ENCODE measurements at regions not wholly inside any gene's neighbourhood (a gene's known extent, or its start where the extent isn't known, plus 50 kb on each side); places are given as distances from the start of the nearest gene placed in this dataset.

DNA sequence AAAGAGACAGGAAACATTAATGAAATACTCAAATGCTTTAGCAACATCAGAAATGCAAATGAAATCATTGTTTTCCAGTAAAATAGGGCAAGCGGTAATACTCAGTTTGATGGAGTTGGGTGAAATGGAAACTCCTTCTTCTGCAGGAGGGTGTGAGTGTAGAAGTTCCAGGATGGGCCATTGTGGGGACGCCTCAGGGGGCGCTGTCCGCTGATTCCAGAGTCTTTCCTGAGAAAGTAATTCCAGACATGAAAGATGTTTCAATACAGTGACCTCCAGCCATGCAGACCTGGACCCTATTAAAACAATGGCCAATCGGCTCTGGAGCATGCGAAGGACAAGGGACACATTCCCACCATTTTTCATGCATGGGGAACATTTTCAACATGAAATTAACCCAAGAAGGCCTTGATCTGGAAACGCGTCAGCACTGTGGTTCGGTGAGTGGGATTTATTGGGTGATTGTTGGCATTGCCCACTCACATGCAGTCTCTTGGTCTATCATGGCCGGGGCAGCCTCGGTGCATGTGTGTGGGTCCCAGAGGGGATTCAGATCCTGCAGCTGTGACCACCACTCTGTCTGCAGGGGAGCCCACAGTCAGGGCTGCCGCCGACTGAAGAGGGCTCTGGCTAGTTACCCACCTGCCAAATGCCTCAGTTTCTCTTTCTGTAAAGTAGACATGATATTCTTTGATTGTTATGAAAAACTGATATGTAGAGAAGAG is 132.6 kb upstream of the IRX4 start:
- no peak for DNase-seq

DNA sequence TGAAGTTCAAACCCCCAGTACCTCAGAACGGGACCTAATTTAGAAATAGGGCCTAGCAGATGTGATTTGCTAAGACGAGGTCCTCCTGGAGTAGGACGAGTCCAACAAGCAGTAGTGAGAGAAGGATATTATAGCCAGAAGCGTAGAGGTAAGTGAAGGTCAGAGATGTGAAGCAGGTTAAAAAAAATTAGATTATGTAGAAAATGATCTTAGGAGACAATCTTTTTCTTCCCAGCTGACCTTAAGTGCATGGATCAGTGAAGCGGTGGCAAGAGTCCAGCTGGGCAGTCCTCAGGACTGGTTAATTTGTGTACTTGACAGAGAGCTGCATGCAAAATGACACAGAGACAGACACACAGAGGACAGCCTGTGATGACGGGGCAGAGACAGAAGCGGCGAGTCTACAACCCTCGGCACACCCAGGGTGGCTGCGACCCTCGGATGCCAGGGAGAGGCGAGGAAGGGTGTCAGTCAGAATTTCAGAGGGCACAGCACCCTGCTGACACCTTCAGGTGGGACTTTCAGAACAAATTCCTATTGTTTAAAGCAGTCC is 131.4 kb upstream of the IRX4 start:
- DNase-seq, result no peak

DNA sequence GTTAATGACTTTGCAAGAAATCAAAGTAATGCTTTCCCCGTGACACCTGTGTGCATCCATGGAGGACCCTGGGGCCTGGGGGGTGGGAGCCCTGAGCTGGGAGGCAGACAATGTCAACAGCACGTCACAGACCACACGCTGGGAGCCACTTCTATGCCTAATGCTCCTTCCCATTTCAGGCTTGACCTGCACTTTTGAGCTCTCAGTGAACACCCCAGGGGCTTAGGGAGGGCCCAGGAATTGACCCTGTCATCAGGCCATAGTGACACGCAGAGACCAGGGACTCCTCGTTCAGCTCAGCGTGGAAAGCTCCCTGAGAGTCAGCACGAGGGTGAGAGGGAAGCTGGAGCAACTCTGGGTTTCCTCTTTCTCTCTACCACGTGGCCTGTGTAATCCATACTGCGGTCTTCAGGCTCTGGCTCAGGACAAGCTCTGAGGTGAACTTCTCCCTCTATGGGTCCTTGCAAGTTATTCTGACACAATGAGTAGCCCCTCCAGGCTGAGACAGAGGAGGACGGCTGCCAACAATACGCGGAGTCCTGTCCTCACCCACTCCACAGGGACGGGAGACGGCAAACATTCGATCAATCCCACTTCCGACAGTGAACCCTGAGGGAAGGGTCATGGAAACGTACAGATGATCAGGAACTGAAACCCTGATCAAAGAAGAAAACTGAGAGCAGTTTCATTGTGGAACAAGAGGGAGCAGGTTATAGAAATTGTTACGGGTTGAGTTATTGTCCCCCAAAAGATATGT is 130.8 kb upstream of the IRX4 start:
- no peak for DNase-seq

DNA sequence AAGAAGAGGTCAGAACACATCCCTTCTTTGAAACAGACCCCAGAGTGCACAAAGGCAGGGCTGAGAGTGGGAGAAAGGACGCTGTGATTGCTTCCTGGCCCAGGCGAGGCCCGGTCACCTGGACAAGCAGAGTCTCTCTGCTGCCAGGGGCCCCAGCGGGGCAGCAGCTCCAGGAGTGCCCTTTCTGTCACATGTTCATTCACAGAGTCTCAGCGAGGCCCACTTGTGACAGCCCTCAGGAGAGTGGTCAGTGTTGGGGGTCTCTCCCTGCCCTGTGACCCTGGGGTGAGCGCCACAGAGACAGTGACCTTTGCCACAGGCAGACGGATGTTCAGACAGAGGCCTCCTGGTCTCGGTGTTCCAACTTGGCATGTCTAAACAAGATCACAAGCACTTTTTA is 130.2 kb upstream of the IRX4 start:
- no peak for DNase-seq

DNA sequence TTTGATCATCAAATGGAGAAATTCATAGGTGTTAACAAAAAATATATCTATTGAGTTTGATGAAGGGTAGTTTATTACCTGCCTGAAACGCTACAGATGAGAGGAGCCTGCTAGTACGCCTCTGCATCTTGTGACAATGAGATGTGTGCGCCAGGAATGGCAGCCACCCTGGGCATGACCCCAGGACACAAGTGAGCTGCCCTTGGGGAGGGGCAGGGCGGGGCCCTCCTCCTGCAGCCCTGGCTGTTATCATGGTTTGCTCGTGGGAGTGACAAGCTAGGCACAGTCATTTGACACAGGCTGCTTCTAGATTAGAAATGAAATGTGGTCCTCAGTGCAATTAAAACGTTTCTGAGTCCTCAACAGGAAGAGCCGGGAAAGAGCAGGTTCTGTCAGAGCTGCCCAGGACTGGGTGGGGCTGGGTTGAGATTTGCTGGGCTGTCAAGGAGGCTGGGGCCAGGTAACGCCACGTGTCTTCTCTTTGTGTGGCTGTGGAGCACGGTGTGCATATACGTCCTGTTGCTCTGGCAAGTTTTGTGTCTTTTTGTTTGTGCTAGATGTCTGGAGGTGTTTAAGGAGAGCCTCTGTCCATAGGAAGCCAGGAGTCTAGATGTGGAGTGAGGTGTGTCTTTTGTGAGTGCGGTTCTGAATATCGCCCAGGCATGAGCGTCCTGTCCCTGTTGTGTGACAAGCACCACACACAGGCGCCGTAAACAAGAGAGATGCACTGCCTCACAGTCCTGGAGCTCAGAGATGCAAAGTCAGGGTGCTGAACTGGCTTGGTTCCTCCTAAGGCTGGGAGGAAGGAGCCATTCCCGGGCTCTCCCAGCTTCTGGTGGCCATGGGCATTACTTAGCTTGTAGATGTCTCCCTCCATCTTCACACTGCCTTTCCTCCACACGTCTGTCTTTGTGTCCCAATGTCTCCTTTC is 129.0 kb upstream of the IRX4 start:
- DNase-seq, result no peak

DNA sequence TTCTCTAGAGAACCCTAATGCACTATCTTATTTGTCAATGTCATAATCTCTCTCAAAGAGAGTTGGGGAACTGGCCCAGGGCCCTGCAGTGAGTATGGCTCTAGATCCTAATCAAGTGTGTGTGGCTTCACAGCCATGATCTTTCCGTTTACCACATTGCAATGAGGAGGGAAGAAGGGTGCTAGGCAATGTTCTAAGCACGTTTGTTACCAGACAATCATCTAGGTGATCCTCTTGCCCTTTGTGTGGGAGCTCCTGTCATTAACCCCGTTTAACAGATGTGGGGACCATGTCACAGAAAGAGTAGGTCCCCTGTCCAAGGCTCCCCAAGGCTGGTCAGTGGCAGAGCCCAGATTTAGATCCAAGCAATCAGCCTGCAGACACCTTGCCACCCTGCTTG is 128.2 kb upstream of the IRX4 start:
- DNase-seq, result no peak

DNA sequence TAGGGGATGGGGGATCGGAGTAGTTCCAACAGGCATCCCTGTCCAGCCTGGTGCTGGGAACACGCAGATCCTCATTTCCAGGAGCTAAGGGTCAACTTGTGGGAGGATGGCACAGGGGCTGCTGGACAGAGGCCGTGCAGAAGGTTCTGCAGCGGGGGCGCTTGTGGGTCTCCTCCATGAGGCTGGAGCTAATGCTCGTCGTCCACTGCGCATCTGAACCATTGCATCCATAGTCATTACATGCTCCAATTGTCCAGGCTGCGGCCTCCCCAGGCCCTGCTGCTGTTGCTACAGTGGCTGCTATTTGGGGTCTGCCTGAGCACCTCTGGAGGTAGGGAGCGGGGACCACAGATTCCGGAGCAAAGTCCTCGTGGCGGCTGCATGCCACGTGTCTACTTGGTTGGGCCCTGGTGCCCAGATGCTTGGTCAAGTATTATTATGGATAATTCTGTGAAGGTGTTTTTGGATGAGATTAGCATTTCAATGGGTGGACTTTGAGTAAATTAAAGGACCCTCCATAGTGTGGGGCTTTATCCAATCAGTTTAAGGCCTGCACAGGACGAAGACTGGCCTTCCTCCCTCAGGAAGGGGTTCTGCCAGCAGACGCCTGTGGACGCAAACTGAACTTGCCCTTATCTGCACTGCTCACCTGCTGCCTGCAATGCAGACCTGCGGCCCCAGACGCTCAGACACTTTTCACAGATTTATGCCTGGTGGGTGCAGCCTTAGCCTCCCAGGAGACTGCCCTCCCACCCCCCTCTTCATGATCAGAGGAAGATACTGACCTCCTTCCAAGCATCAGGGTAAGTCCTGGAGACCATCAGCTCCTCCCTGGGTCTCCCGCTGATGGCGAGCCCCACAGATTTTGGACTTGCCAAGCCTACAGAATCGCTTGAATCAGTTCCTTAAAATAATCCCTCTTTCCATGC is 127.5 kb upstream of the IRX4 start:
- no peak for DNase-seq

DNA sequence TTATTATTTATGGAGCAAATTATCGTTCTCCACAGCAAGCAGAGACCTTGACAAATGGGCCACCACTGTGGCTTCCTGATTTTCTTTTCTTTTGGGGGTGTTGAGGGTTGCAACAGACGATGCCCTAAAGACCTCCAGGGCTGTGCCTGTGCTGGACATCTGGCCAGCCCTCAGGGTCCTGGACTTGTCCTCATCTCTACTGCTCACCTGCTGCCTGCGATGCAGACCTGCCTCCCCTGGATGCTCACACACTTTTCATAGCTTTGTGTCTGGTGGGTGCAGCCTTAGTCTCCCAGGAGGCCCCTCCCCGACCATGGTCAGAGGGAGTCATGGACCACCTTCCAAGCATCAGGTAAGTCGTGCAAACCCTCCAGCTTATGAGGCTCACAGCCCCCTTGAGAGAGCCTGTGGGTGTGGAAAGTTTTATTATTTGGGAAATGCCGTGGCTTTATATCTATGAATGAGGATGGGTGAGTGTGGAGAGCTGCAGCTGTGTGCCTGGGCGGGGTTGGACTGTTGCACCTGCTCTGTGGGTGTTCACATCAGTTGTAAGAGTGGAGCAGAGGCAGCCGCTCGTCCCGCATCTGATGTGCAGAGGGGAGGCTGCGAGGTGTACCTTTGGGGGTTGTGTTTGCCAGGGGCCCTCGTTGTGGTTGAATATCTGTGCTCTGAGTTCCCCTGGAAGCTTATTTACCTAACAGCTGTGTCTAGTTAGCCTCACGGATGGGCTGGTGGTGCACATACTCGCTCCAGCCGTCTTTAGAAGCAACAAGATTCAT is 126.3 kb upstream of the IRX4 start:
- DNase-seq, result no peak

DNA sequence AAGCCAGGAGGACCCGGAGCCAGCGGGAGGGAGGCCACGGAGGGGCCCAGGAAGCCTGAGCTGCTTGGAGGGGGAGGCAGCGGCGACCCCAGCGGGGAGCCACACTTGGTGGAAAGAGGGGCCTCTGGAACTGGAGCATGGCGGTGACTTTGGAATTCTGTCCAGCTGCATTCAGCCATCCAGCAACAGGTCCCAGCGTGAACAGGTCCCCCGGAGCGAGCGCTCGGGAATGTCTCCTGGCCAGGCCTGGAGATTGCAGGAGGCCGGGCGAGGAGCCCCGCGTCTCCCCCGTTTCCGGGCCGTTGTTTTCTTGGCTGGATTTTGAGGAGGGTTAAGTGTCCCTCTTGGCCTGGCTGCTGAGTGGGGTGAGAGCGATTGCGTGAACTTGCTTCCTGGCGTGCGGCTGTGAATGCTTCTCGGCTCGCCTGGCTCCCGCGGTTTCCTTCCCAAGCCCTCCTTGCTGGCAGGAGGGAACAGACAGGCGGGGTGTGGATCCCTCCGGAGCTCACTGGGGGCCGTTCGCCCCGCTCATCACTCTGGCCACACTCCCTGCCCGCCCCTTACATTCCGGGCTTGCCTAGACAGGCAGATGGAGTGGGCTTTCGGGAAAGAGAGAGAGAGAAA is 125.3 kb upstream of the IRX4 start:
- no peak for DNase-seq

DNA sequence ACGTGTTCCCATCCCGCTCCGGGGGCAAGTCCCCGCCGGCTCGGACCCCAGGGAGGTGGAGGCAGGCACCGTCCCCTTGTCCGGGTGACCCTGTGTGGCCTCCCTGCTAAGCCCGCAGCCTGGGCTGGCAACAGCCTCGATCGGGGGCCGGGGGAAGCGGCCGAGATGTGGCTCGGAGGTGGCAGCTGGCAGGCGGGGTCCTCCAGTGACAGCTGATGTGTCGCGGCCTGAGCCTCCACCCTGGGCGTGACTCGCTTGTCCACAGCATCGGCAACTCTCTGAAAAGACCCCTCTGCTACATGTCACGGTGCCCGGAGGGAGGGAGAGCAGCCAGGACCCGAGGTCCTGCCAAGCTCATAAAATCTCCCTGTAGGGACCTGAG is 124.8 kb upstream of the IRX4 start:
- DNase-seq, result no peak

DNA sequence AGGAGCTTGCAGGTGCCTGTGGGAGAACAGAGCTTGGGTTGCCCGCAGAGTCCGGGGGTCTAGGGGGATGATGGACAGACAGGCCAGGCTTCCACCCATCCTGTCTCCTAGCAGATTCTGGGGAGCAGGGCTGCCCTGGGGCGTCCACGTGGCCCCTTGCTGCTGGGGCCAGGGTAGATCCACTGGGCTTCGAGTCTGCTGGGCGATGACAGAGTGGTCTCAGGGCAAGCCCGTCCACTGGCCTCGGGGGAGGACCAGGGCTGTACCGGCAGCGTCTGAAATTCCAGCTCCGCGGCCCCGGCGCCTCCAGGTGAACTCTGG is 124.2 kb upstream of the IRX4 start:
- DNase-seq, result no peak

DNA sequence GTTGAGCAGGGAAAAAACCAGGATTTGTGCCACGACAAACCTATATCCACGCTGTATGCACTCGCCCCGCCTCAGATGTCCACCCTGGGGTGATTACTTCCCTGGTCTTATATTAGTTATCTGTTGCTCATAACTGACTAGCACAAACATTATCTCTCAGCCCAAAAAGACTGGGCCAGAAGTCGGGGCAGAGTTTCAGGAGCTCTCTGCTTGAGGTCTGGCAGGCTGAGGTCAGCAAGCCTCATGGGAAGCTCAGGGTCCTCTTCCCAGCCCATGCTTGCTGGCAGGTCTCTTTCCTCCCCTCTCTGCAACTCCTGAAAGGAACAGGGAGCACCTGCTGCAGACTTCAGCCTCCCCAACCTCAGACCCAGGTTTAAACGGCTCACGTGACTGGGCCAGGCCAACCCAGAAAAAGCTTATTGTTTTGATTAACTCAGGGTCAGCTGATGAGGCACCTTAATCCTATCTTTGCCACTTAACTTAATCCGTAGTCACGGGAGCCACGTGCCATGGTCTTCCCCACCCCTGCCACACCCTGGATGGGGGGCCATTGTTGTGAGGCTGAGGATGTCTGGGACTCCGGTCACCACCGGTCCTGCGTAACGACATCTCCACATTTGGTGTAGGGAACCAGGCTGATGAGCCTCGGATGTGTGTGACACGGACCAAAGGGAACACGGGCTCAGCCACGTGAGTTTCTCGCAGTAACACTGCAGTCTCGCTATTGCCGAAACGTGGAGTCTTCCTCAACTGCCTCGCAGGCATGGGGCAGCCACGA is 123.7 kb upstream of the IRX4 start:
- DNase-seq, result no peak

DNA sequence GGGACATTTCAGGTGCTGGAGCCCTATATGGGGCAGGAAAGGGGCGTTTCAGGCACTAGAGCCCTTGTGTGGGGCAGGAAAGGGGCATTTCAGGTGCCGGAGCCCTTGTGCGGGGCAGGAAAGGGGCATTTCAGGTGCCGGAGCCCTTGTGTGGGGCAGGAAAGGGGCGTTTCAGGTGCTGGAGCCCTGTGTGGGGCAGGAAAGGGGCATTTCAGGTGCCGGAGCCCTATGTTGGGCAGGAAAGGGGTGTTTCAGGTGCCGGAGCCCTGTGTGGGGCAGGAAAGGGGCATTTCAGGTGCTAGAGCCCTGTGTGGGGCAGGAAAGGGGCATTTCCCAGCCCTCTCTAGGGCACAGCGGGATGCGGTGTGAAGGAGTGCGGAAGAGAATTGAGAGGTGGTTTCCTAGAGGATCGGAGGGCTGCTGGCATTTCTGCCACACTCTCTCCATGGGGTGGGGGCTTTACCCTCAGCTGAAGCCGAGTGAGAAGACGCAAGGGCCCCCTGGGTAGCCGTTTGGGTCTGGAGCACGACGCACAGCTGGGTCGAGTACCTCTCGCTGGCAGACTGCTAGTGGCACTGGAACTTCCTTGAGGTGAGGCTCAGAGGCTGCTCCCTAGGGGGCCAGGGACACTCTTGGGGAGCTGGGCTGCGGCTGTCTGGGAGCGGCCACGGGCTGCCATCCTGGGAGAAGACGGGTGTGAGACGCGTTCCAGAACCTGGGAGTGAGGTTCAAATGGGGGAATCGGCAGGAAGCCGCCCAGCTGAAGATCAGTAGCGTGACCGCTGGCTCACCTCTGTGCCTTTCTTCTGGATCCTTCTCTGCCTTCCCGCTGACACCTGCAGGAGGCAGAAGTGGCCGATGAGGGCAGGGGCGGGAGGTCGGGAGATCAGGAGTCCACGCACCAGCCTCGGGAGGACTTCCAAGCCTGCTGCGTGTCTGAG is 122.6 kb upstream of the IRX4 start:
- no peak for DNase-seq

DNA sequence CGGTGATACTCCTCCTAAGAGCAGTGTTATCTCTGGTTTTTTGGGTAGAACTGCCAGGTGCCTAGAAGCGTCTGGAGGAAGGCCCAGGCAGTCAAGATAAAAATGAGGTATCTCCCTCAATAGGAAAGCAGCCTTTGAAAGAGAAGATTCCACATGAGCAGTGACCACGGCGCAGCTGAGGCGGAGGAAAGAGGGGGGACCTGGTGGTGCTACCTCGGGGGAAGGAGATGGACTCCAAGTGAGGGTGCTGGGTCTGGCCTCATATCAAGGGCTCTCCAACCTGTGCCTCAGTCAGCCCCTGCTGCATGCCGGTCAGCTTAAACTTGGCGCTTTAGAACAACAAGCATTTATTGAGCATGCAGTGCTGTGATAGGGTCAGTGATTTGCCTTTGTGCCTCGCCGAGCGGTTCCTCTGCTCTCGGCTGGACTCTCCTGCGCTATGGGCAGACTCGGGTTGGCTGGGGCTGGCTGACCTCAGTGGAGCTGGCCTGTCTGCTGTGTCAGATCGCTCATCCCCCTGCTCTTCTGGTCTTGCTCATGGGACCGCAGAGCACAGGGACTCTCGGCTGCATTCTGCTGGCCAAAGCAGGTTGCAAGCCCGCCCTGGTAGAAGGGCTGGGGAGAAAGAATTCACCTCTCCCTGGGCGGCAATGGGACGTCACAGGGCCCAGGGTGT is 121.1 kb upstream of the IRX4 start:
- no peak for DNase-seq

DNA sequence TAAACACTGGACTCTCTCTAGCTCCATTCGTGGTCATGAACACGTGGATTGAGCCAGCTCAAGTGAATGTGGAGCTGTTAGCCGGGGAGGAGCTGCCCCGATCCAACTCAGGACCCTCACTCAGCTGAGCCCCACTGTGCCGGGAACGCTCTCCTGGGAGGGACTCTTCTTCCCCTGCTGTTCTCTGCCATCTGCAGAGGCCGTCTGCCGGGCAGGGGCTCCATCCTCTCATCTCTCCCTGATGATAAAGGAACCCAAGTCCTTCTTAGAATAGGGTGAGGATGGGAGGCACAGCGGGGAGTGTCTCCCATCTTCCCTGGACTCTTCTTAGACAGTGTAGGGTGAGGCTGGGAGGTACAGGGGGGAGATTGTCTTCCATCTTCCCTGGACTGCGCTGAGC is 120.5 kb upstream of the IRX4 start:
- DNase-seq, result no peak

DNA sequence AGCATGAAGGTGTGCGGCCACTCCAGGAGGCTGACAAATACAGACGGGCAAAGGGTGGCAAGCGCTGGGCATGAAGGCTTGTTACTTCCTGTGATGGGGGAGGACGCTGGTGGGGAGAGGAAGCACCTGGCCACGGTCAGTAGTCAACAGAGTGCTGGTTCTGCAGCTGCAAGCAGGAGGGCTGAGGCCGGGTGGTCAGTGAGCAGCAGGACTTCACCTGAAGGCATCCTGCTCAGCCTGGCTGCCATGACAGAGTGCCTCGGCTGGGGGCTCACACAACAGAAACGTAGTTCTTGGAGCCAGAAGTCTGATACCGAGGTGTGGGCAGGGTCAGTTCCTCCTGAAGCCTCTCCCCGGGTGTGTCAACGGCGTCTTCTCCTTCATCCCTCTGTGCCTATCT is 118.6 kb upstream of the IRX4 start:
- DNase-seq, result no peak

DNA sequence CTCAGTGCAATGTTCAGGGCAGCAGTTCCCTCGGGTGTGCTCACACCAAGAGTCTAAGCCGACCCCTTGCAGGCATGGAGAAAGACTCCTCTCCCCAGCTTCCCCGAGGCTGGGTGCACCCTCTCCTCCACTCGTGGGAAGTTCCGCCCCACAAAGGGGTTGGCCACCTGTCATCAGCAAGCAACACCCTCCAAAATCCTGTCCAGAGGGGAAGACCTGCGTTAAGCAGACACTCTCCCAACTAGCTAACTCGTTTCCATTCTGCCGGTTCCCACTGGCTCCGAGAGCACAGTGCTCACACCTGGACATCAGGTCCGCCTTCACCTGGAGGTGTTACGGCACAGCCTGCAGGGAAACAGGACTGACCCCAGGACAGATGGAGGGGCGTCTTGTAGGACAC is 117.9 kb upstream of the IRX4 start:
- DNase-seq, result no peak

DNA sequence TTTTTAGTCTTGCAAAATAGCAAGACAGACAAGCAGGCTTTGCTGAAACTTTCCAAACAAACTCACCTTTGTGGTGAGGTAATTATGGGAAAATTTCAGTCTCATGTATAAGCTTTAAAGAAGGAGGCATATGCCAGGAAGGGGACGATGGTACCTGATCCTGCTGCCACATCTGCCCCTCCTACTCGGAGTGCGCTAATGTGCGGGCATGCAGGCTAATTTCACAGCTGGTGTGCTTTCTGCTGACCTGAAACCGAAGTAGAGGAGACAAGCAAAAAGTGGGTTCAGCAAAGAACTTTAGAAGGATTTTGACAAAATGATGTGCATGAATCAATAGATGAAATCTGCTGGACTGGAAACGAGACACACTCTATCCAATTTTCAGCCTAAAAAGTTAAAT is 117.1 kb upstream of the IRX4 start:
- no peak for DNase-seq

All from activated CD8-positive, alpha-beta memory T cell treated with anti-CD3 and anti-CD28 coated beads for 24 hours (primary cell).